NOMO-1 treated with DMSO at 0.1 percent for 48 hours (cell line): ENCODE measurements at regions not wholly inside any gene's neighbourhood (a gene's known extent, or its start where the extent isn't known, plus 50 kb on each side); places are given as distances from the start of the nearest gene placed in this dataset.

Experiments used
- DNase-seq: peaks from one replicate; lab custom pipeline; 2025; ENCODE audit not compliant: unreplicated experiment; lab: John Stamatoyannopoulos, UW

- DNase-seq: no peak
Observed at GRCh38 chr14:22313172-22313801, 275.7 kb downstream of the DAD1 start.

GRCh38 chr14:22311636-22312035 is 277.4 kb downstream of the DAD1 start:
- peak; percentile 60 for DNase-seq

- DNase-seq: peak; percentile 83
Observed at GRCh38 chr14:22305607-22306006, 283.4 kb downstream of the DAD1 start.

- no peak for DNase-seq
Observed at GRCh38 chr14:22304326-22304725, 284.7 kb downstream of the DAD1 start.

- peak; percentile 23 for DNase-seq
Observed at GRCh38 chr14:22303589-22304195, 285.3 kb downstream of the DAD1 start.

- no peak for DNase-seq
Observed at GRCh38 chr14:22300646-22301045, 288.4 kb downstream of the DAD1 start.

GRCh38 chr14:22297376-22297775 is 291.6 kb downstream of the DAD1 start:
- DNase-seq: no peak

GRCh38 chr14:22296722-22297121 is 292.3 kb downstream of the DAD1 start:
- no peak for DNase-seq

- DNase-seq: no peak
Observed at GRCh38 chr14:22296088-22296487, 292.9 kb downstream of the DAD1 start.

GRCh38 chr14:22291406-22291805 is 297.6 kb downstream of the DAD1 start:
- no peak for DNase-seq

- no peak for DNase-seq
Observed at GRCh38 chr14:22289570-22289969, 299.5 kb downstream of the DAD1 start.

GRCh38 chr14:22285991-22286390 is 303.0 kb downstream of the DAD1 start:
- DNase-seq: no peak

- no peak for DNase-seq
Observed at GRCh38 chr14:22282949-22283348, 306.1 kb downstream of the DAD1 start.

- DNase-seq: peak; percentile 79
Observed at GRCh38 chr14:22282417-22282816, 306.6 kb downstream of the DAD1 start.

GRCh38 chr14:22281447-22281874 is 307.6 kb downstream of the DAD1 start:
- DNase-seq: peak; percentile 62

- no peak for DNase-seq
Observed at GRCh38 chr14:22280497-22281316, 308.3 kb downstream of the DAD1 start.

GRCh38 chr14:22276913-22277816 is 311.9 kb downstream of the DAD1 start:
- DNase-seq: peak; percentile 12

- DNase-seq: peak; percentile 48
Observed at GRCh38 chr14:22271838-22272799, 316.9 kb downstream of the DAD1 start.

- peak; percentile 59 for DNase-seq
Observed at GRCh38 chr14:22268875-22269274, 320.1 kb downstream of the DAD1 start.

GRCh38 chr14:22266683-22267082 is 322.3 kb downstream of the DAD1 start:
- no peak for DNase-seq
